Limb (tissue), 2 donors: ENCODE measurements at regions not wholly inside any gene's neighbourhood (a gene's known extent, or its start where the extent isn't known, plus 50 kb on each side); places are given as distances from the start of the nearest gene placed in this dataset.
"Not testable (repeated sequence)": the region's sequence is repeated elsewhere in the genome, so short reads cannot be mapped to it uniquely, and the experiment has no call there.

ENCODE experiments used
- DNase-seq, 2 donors: peaks; one replicate each; pipeline ENCODE4 v3.0.0-alpha.2; 2016; ENCODE audit errors: extremely low spot score in 2 of 2

DNA sequence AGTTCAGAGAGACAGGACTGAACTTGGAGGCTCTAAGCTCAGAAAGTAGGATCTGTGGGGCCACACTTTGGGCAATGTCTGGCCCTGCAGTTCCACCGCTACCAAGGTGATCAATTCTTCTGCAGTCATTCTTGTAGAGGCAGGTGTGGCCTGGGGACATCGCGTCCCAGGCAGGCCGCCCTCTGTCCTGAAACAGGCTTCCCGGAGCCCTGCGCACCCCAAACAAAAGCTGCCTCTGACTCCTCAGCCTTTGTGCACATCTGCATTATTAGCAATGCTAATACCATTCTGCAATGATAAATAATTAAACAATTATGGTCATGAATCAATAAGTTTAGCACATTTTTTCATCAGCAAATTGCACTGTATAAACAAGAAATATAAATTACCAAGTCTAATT is 160.2 kb downstream of the URI1 start:
- no peak for DNase-seq

DNA sequence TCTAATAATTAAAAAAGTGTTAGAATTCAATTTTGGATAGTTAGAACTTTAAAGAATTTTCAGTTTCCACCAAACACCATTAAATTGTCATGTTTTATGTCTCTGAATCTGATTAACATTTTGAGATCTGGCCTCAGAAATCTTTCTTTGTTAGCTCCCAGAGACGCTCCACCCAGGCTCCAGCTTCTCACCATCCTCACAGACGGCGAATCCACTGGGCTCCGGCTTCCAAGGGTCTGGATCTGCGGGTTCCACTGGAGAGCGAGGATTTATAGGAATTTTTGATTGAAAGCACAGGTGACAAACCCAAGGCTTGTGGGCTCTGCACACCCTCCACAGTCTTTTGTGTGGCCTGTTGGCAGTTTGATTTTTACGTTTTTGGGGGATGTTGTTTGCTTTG is 160.6 kb downstream of the URI1 start:
- no peak for DNase-seq

DNA sequence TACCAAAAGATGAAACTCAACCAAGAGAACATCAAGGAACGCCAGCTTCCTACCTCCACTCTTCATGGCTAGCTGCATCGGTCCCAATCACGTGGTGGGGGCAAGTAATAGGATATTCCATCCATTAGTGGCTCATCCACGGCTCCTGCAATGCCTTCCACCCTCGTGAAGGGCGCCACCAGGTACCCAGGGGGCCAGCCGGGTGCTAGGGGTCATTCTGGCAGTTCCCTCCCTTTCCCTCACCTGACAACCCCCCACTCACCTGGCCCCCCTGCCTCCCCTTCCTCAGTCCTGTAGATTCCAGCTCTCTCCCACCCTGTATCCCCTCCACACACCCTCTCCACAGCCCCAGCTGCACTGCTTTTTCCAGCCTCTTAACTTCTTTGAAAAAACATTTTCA is 161.9 kb downstream of the URI1 start:
- DNase-seq, result no peak

DNA sequence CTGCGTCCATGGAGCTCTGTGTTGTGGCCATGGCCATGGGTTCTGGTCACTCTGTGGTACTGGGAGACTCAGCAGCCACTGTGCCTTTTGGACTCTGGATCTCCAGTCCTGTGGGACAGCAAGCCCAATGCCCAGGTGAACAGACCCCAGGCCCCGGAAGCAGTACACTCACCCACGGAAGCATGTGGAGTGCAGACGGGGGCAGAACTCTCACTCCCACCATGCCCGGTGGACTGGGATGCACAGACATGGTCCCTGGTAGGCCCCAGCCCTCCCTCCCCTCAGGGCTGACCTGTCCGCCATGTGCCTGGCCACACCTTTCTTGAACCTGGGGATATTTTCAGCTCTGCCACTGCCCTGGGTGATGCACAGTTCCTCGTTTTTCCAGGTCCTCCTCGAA is 163.3 kb downstream of the URI1 start:
- DNase-seq, result no peak

DNA sequence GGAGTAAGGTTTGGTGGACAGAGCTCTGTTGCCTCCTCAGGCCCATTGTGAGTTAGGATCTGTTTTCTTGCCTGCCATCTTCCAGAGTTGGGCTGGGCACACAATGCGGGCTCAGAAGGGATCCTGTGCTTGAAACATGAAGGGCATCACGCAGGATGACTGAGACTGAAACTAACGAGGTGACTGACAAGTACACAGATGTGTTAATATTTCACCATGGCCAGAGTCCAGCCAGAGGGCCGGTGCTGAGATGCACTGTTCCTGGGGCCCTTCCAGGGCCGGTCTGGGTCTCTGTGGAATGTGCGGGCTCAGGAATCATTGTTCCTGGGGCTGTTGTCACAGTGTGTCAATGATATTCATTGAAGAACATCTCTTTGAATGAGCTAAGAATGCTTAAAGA is 163.7 kb downstream of the URI1 start:
- DNase-seq, result no peak

- no peak for DNase-seq
Observed at GRCh38 chr19:30106417-30107095, 164.5 kb downstream of the URI1 start.

- no peak for DNase-seq
Observed at GRCh38 chr19:30107251-30107650, 165.2 kb downstream of the URI1 start.

DNA sequence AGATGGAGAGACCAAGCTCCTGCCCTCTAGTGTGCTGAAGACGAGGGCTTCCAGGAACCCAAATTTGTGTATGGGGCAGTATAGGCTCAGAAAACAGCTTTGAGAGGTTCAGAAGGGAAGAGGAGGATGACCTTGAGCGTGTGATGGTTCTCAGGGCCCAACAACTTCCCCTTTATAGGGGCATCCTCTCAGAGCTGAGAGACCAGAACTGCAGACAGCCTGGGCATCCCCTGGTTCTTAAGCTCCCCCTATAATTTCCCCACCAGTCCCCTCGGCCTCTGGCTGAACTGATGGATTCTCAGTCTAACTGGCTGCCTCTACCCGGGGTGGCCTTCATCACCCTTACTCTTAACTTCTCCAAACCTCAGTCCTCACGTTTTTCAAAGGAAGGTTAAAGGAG is 167.5 kb downstream of the URI1 start:
- no peak for DNase-seq

GRCh38 chr19:30111021-30111855 is 169.2 kb downstream of the URI1 start:
- DNase-seq, result no peak

DNA sequence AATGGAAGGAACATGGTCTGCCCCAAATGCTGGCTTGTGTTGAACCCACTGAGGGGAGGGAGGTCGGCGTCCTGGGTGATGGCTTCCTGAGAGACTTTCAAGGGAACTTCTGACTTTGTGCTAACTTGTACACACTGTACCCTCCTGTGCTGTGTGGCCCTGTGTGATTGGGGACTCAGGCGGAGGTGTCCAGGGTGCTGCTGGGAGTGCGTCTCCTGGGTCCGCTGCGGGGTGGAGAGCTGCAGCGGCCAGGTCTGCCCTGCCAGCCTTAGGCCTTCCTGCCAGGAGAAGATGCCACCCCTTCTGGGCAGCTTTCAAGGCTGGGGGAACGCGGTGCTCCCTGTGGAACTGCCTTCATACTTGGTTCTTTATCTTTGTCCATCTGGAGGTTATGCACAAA is 170.1 kb downstream of the URI1 start:
- no peak for DNase-seq

- DNase-seq, result no peak
Observed at GRCh38 chr19:30112666-30113065, 170.6 kb downstream of the URI1 start.

- no peak for DNase-seq
Observed at GRCh38 chr19:30113186-30113585, 171.1 kb downstream of the URI1 start.

GRCh38 chr19:30114095-30114494 is 172.1 kb downstream of the URI1 start:
- not testable (repeated sequence) for DNase-seq

- DNase-seq, result no peak
Observed at GRCh38 chr19:30115947-30116346, 173.9 kb downstream of the URI1 start.

DNA sequence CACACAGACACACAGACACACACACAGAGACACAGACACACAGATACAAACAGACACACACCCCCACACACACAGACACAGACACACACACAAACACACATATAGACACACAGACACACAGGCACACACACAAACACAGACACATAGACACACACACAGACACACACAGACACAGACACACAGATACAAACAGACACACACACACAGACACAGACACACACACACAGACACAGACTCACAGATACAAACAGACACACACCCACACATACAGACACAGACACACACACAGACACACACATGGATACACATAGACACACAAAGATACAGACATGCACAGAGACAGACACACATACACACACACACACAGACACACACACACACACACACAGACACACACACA is 174.5 kb downstream of the URI1 start:
- no peak for DNase-seq

DNA sequence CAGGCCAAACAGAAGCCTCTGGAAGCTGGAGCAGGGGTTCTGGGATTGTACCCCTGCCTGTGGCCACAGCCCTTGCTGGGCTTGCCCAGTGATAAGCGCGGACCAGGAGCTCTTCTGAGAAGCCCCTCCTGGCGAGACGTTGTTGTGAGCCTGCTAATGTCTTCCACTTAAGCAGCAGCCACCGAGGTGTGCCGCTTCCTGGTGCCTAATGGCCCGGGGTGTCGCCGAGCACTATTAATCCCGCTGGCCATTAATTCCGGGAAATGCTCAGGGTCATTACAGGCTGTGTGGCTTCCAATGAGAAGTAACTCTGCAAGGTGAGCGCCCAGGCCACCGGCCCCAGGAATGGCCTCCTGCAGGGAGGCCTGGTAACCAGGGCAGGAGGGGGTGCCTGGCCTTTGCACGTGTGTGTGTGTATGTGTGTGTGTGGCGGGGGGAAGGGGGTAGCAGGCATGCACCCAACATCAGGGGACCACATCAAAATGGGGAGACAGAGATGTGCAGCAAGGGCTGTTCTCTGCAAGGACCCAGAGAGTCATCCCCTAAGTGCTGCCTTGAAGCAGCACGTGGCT is 175.0 kb downstream of the URI1 start:
- DNase-seq, result no peak

- DNase-seq, result no peak
Observed at GRCh38 chr19:30117636-30118145, 175.7 kb downstream of the URI1 start.

GRCh38 chr19:30118221-30118620 is 176.2 kb downstream of the URI1 start:
- no peak for DNase-seq

GRCh38 chr19:30118760-30119159 is 176.7 kb downstream of the URI1 start:
- no peak for DNase-seq

GRCh38 chr19:30119180-30119908 is 177.3 kb downstream of the URI1 start:
- no peak for DNase-seq

GRCh38 chr19:30120860-30121484 is 178.9 kb downstream of the URI1 start:
- DNase-seq, result no peak
